ENCODE measurements at regions not wholly inside any gene's neighbourhood (a gene's known extent, or its start where the extent isn't known, plus 50 kb on each side); places are given as distances from the start of the nearest gene placed in this dataset.

DNA sequence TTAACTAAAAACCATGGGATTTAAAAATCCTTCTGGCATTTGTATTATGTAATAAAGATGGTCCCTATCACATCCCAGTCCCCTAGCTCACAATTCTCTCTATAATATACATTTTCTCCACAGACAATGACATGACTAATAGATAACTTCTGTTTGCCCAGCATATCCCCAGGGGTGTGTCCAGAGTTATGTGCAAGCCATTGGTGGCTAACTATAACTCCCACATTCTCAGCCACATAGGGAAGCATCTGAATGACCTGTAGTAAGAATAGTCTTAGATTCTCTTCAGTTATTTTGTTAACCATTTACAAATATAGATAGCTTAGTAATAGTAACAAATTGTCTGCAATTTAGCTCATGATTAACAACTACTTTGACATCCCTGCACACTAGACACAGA lies 52.2 kb upstream of the RBSN start:
- no peaks in the 10 kb centered on the region for H3K36me3 Mint-ChIP-seq (ENCODE audit: low read depth)
- H3K4me1 Mint-ChIP-seq (ENCODE audit: low read depth) = no peaks in the 10 kb centered on the region
- H3K9me3 Mint-ChIP-seq = no peaks in the 10 kb centered on the region
- H3K4me3 Mint-ChIP-seq = no peak overlapping the region
- no peak overlapping the region for H3K27ac Mint-ChIP-seq
- peaks cover 54% of the 10 kb centered on the region for H3K27me3 Mint-ChIP-seq (ENCODE audit: low read depth)

DNA sequence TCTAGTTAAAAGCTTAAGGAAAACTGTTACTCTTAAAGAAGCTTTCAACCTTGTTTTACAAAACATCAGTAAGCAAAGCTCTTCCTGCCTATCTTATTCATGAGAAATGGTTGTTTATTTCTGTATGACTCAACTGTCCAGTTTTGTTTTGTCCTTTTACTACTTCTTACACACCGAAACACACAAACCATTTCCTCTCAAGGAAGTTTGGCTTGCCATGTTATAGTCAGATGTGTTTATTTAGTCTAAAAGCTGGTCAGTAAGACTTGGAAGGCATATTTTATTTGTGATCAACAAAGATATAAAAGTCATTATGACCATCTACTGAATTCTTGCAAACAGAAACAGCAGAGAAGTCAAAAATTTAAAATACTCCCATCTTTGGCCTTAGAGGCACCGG lies 53.2 kb upstream of the RBSN start:
- peaks cover 53% of the 10 kb centered on the region for H3K27me3 Mint-ChIP-seq (ENCODE audit: low read depth)
- no peak overlapping the region for H3K4me3 Mint-ChIP-seq
- H3K27ac Mint-ChIP-seq = no peak overlapping the region
- no peaks in the 10 kb centered on the region for H3K4me1 Mint-ChIP-seq (ENCODE audit: low read depth)
- H3K36me3 Mint-ChIP-seq (ENCODE audit: low read depth) = no peaks in the 10 kb centered on the region
- no peaks in the 10 kb centered on the region for H3K9me3 Mint-ChIP-seq

DNA sequence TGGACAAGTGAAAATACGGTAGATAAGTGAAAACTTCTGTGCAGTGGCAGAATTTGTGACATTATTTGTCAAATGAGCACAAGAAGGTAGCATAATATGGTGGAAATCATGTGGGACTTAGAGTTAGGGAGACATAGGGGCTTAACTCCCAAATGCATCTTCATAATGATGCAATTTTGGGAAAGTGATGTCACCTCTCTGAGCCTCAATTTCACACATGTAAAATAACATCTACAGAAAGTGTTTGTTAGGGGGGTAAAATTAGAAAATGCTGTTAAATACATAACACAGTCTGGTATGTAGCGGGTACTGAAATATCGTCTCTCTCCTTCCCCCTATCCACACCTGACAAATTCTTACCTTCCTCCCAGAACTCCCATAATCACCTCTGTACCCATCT lies 52.9 kb upstream of the CAPN7 start:
- peaks cover 54% of the 10 kb centered on the region for H3K27me3 Mint-ChIP-seq (ENCODE audit: low read depth)
- peaks cover 6% of the 10 kb centered on the region for H3K9me3 Mint-ChIP-seq
- no peak overlapping the region for H3K27ac Mint-ChIP-seq
- no peak overlapping the region for H3K4me3 Mint-ChIP-seq
- no peaks in the 10 kb centered on the region for H3K36me3 Mint-ChIP-seq (ENCODE audit: low read depth)
- no peaks in the 10 kb centered on the region for H3K4me1 Mint-ChIP-seq (ENCODE audit: low read depth)

GRCh38 chr3:15154326-15154725 lies 51.7 kb upstream of the CAPN7 start:
- Mint-ChIP-seq H3K4me1 (ENCODE audit: low read depth) (no peaks in the 10 kb centered on the region), H3K36me3 (ENCODE audit: low read depth) (no peaks in the 10 kb centered on the region), H3K9me3 (peaks cover 6% of the 10 kb centered on the region), H3K27ac (no peak overlapping the region), H3K4me3 (no peak overlapping the region), H3K27me3 (ENCODE audit: low read depth) (peaks cover 54% of the 10 kb centered on the region)

- Mint-ChIP-seq H3K36me3 (ENCODE audit: low read depth) (no peaks in the 10 kb centered on the region), H3K4me3 (no peak overlapping the region), H3K27ac (no peak overlapping the region), H3K9me3 (peaks cover 6% of the 10 kb centered on the region), H3K27me3 (ENCODE audit: low read depth) (peaks cover 49% of the 10 kb centered on the region), H3K4me1 (ENCODE audit: low read depth) (peaks cover 6% of the 10 kb centered on the region)
Observed at GRCh38 chr3:15155840-15156360, 50.1 kb upstream of the CAPN7 start.
